GM19452 (cell line): ENCODE measurements at regions not wholly inside any gene's neighbourhood (a gene's known extent, or its start where the extent isn't known, plus 50 kb on each side); places are given as distances from the start of the nearest gene placed in this dataset.

ENCODE experiments used
- ATAC-seq: cut with Tn5 transposase; IDR thresholded peaks from one replicate; pipeline ENCODE4 v1.9.1; 2021; ENCODE audit not compliant: unreplicated experiment

GRCh38 chr6:98514073-98514720 lies 320.2 kb upstream of the POU3F2 start:
- ATAC-seq = no peak

- no peak for ATAC-seq
These were observed 319.6 kb upstream of the POU3F2 start for GRCh38 chr6:98514796-98515195.

GRCh38 chr6:98516206-98516605 lies 318.2 kb upstream of the POU3F2 start:
- ATAC-seq = no peak

- no peak for ATAC-seq
These were observed 317.5 kb upstream of the POU3F2 start for GRCh38 chr6:98516866-98517265.

GRCh38 chr6:98525860-98526259 lies 308.5 kb upstream of the POU3F2 start:
- no peak for ATAC-seq

- no peak for ATAC-seq
These were observed 307.9 kb upstream of the POU3F2 start for GRCh38 chr6:98526465-98526864.

- no peak for ATAC-seq
These were observed 305.0 kb upstream of the POU3F2 start for GRCh38 chr6:98529364-98529763.

- no peak for ATAC-seq
These were observed 303.6 kb upstream of the POU3F2 start for GRCh38 chr6:98530732-98531131.

- no peak for ATAC-seq
These were observed 302.4 kb upstream of the POU3F2 start for GRCh38 chr6:98532004-98532403.

GRCh38 chr6:98539741-98540140 lies 294.6 kb upstream of the POU3F2 start:
- ATAC-seq = no peak

- no peak for ATAC-seq
These were observed 288.0 kb upstream of the POU3F2 start for GRCh38 chr6:98546376-98546775.

GRCh38 chr6:98547151-98547550 lies 287.2 kb upstream of the POU3F2 start:
- no peak for ATAC-seq

GRCh38 chr6:98547634-98548033 lies 286.7 kb upstream of the POU3F2 start:
- ATAC-seq = no peak

- ATAC-seq = no peak
These were observed 286.1 kb upstream of the POU3F2 start for GRCh38 chr6:98548301-98548700.

- ATAC-seq = no peak
These were observed 274.0 kb upstream of the POU3F2 start for GRCh38 chr6:98560418-98560817.

GRCh38 chr6:98560841-98561240 lies 273.5 kb upstream of the POU3F2 start:
- ATAC-seq = no peak

GRCh38 chr6:98566126-98566525 lies 268.2 kb upstream of the POU3F2 start:
- no peak for ATAC-seq

GRCh38 chr6:98572579-98572978 lies 261.8 kb upstream of the POU3F2 start:
- no peak for ATAC-seq

- ATAC-seq = no peak
These were observed 259.4 kb upstream of the POU3F2 start for GRCh38 chr6:98574984-98575383.

GRCh38 chr6:98576791-98577190 lies 257.6 kb upstream of the POU3F2 start:
- no peak for ATAC-seq

GRCh38 chr6:98578016-98578415 lies 256.4 kb upstream of the POU3F2 start:
- no peak for ATAC-seq

- no peak for ATAC-seq
These were observed 255.3 kb upstream of the POU3F2 start for GRCh38 chr6:98579079-98579478.

- ATAC-seq = no peak
These were observed 254.4 kb upstream of the POU3F2 start for GRCh38 chr6:98579941-98580340.
